Caco-2 (cell line): ENCODE measurements at regions not wholly inside any gene's neighbourhood (a gene's known extent, or its start where the extent isn't known, plus 50 kb on each side); places are given as distances from the start of the nearest gene placed in this dataset.
A peak's percentile ranks its signal among the peaks of the same experiment; 100 is the strongest.

ENCODE experiments used
- BruUV-seq: library from RNA; stranded (reverse); fragments of 400-500 nt; replicated peaks from 2 replicates; lab custom pipeline; 2021; lab: Mats Ljungman, UMichigan
- CTCF ChIA-PET: fragments of 300-600 bp; sonication (Branson Sonifier 250); formaldehyde crosslinking; loops from one replicate; lab custom pipeline; 2022; ENCODE audit warnings: antibody characterized with exemption; lab: Charles Lee
- POLR2A ChIA-PET: fragments of 300-600 bp; sonication (Branson Sonifier 250); formaldehyde crosslinking; loops from one replicate; lab custom pipeline; 2022; ENCODE audit warnings: antibody characterized with exemption; lab: Charles Lee
- DNase-seq, 2 experiments: peaks; one replicate each; pipeline versions ENCODE4 v3.0.0 to v3.0.0-alpha.2; 2020 to 2022
- H3K27me3 ChIP-seq: replicated peaks from 2 replicates; pipeline ENCODE4 v1.6.0; 2011; ENCODE audit warnings: low read length; ENCODE audit not compliant: control insufficient read depth, insufficient read depth
- H3K36me3 ChIP-seq: 2 replicates; pipeline ENCODE4 v1.5.1; 2011; ENCODE audit warnings: low read length; ENCODE audit not compliant: control insufficient read depth, insufficient read depth
- H3K4me1 ChIP-seq: fragments of 250-450 bp; sonication (Bioruptor Pico); 2 replicates; pipeline ENCODE4 v1.5.1; 2020; ENCODE audit warnings: mild to moderate bottlenecking
- H3K4me3 ChIP-seq: 2 replicates; pipeline ENCODE4 v1.5.1; 2011; ENCODE audit warnings: low read depth, mild to moderate bottlenecking, control low read depth, low read length
- H3K9me3 ChIP-seq: fragments of 250-450 bp; sonication (Bioruptor Pico); 2 replicates; pipeline ENCODE4 v1.5.1; 2020; ENCODE audit warnings: mild to moderate bottlenecking, moderate library complexity
- H3K27ac Mint-ChIP-seq: one replicate; pipeline ENCODE4 v1.8.0; 2022; ENCODE audit warnings: mixed read lengths; ENCODE audit not compliant: unreplicated experiment
- H3K27me3 Mint-ChIP-seq: one replicate; pipeline ENCODE4 v1.8.0; 2022; ENCODE audit warnings: mixed read lengths; ENCODE audit not compliant: insufficient read depth, unreplicated experiment
- H3K36me3 Mint-ChIP-seq: one replicate; pipeline ENCODE4 v1.8.0; 2022; ENCODE audit warnings: mild to moderate bottlenecking, mixed read lengths; ENCODE audit not compliant: insufficient read depth, unreplicated experiment
- H3K4me1 Mint-ChIP-seq: one replicate; pipeline ENCODE4 v1.8.0; 2022; ENCODE audit warnings: low read depth, mixed read lengths; ENCODE audit not compliant: unreplicated experiment
- H3K4me3 Mint-ChIP-seq: one replicate; pipeline ENCODE4 v1.8.0; 2022; ENCODE audit warnings: mild to moderate bottlenecking, moderate library complexity, mixed read lengths; ENCODE audit not compliant: unreplicated experiment
- H3K9me3 Mint-ChIP-seq: one replicate; pipeline ENCODE4 v1.8.0; 2022; ENCODE audit warnings: mixed read lengths; ENCODE audit not compliant: unreplicated experiment
- intact Hi-C: fragments of 100-400 bp; cut with micrococcal nuclease; formaldehyde crosslinking; loops from one replicate; pipeline ENCODE4 v1.10.0; 2022; ENCODE audit not compliant: unreplicated experiment
- TF ChIP-seq, protein P1 (sequence below), 2 experiments: fragments of 200-600 bp in 1 of 2; IDR thresholded peaks; 1 replicate in 1 of 2; 2 replicates in 1 of 2; pipeline versions ENCODE4 v1.5.1 to v1.8.0; 2011 to 2022; ENCODE audit warnings: antibody characterized with exemption in 1 of 2, control low read depth in 1 of 2, inconsistent platforms in 1 of 2, low read depth in 1 of 2, low read length in 1 of 2, mild to moderate bottlenecking in 1 of 2, moderate library complexity in 1 of 2; ENCODE audit not compliant: insufficient read depth in 1 of 2, severe bottlenecking in 1 of 2, unreplicated experiment in 1 of 2

DNA sequence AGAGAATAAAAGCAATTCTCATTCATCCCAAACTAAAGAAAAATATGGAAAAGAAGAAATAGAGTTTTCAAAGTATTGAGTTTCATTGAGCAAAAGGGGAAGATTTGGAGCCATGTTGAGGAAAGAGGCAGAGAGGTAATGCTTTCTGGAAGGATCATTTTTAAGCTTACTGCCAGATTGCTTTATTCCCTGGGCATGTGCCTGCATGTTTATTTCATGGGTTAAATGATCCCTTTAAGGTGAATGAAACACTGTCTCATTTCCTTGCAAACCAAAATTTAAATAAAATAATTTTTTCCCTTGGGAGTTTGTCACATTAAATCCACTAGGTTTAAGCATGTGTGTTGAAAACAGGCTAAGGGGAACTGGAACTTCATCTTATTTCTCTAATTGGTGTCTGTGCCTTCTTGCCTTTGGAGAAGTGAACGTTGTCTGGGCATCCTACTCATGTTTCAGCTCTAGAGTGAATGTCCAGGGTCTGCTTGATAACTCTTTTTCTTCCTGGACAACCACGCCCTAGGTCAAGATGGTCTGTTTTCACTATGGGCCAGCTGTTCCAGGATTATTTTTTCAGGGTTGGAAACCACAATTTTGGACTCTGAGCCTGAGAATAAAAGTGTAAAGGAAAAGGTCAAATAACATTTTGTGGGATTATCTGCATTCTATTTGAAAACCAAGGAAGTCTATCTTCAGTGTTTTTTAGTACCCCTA is 114.1 kb upstream of the ELL2 start:
- H3K27me3 ChIP-seq, result no peaks in the 10 kb centered on the region
- H3K36me3 ChIP-seq, result no peaks in the 10 kb centered on the region
- intact Hi-C loops, result no loop called here
- DNase-seq, result no peak
- H3K36me3 Mint-ChIP-seq, result no peaks in the 10 kb centered on the region
- peaks cover 22% of the 10 kb centered on the region for H3K4me1 Mint-ChIP-seq
- no peaks in the 10 kb centered on the region for H3K9me3 ChIP-seq
- TF ChIP-seq, protein P1, sequence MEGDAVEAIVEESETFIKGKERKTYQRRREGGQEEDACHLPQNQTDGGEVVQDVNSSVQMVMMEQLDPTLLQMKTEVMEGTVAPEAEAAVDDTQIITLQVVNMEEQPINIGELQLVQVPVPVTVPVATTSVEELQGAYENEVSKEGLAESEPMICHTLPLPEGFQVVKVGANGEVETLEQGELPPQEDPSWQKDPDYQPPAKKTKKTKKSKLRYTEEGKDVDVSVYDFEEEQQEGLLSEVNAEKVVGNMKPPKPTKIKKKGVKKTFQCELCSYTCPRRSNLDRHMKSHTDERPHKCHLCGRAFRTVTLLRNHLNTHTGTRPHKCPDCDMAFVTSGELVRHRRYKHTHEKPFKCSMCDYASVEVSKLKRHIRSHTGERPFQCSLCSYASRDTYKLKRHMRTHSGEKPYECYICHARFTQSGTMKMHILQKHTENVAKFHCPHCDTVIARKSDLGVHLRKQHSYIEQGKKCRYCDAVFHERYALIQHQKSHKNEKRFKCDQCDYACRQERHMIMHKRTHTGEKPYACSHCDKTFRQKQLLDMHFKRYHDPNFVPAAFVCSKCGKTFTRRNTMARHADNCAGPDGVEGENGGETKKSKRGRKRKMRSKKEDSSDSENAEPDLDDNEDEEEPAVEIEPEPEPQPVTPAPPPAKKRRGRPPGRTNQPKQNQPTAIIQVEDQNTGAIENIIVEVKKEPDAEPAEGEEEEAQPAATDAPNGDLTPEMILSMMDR (IDR thresholded peaks at IDR 0.05; ENCODE audit: insufficient read depth in 1 of 2, low read depth in 1 of 2, low read length in 1 of 2, severe bottlenecking in 1 of 2, unreplicated experiment in 1 of 2), result no peak
- no peaks in the 10 kb centered on the region for H3K9me3 Mint-ChIP-seq
- H3K27ac Mint-ChIP-seq, result no peak overlapping the region
- CTCF ChIA-PET, result no interaction called here
- H3K27me3 Mint-ChIP-seq, result no peaks in the 10 kb centered on the region
- no TSS peak for BruUV-seq
- H3K4me3 ChIP-seq, result no peak overlapping the region
- peaks cover 16% of the 10 kb centered on the region for H3K4me1 ChIP-seq
- POLR2A ChIA-PET, result no interaction called here
- H3K4me3 Mint-ChIP-seq, result no peak overlapping the region

DNA sequence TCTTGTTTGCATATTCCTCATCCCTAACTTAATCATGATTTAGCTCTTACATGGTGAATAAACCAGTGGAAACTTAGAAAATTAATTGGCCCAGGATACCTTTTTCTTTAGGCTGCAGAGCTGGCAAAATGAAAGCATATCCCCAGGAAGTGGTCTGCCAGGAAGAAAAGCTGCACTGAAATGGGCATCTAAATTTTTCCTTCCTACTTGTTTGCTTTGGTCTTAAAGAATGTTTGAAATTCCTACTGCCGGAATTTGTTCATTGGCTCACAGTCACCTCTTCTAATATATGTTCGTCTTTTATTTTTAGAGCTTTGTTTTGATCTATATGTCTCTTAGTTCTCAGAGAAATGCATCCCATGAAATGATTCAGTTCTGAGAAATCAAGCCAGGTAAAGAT is 113.2 kb upstream of the ELL2 start:
- no TSS peak for BruUV-seq
- no peak overlapping the region for H3K27ac Mint-ChIP-seq
- ChIA-PET CTCF (no interaction called here), POLR2A (no interaction called here)
- no peaks in the 10 kb centered on the region for H3K27me3 Mint-ChIP-seq
- intact Hi-C loops, result loop anchor here (5.0 kb wide), 1 partner anchor 262 kb away; no protein-coding TSS in a partner anchor
- Histone ChIP-seq H3K36me3 (no peaks in the 10 kb centered on the region), H3K9me3 (no peaks in the 10 kb centered on the region), H3K4me1 (peaks cover 16% of the 10 kb centered on the region), H3K4me3 (no peak overlapping the region), H3K27me3 (no peaks in the 10 kb centered on the region)
- H3K36me3 Mint-ChIP-seq, result no peaks in the 10 kb centered on the region
- H3K4me1 Mint-ChIP-seq, result peaks cover 25% of the 10 kb centered on the region
- TF ChIP-seq, protein P1 (IDR thresholded peaks at IDR 0.05; ENCODE audit: insufficient read depth in 1 of 2, low read depth in 1 of 2, low read length in 1 of 2, severe bottlenecking in 1 of 2, unreplicated experiment in 1 of 2), result no peak
- H3K4me3 Mint-ChIP-seq, result peak overlapping the region; percentile 42
- no peaks in the 10 kb centered on the region for H3K9me3 Mint-ChIP-seq
- no peak for DNase-seq

DNA sequence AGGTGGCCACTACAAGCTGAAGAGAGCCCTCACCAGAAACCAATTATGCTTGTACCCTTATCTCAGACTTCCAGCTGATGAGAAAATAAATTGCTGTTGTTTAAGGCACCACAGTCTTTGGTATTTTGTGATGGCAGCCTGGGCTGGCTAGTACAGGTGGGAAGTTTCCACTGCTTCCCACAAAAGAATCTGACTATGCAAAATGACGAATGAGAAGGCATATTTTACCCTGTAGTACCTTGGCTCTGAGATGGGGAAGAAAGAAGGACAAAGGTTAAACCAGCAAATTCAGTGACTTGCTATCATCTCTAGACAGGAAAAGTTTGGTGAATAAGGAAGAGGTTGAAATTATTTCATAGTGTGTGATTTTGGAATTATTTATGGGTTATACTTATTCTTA is 112.8 kb upstream of the ELL2 start:
- no peaks in the 10 kb centered on the region for H3K9me3 ChIP-seq
- no peaks in the 10 kb centered on the region for H3K36me3 Mint-ChIP-seq
- POLR2A ChIA-PET, result no interaction called here
- no peak overlapping the region for H3K4me3 ChIP-seq
- CTCF ChIA-PET, result no interaction called here
- intact Hi-C loops, result loop anchor here (5.0 kb wide), 1 partner anchor 263 kb away; no protein-coding TSS in a partner anchor
- no peaks in the 10 kb centered on the region for H3K27me3 Mint-ChIP-seq
- H3K36me3 ChIP-seq, result no peaks in the 10 kb centered on the region
- H3K9me3 Mint-ChIP-seq, result no peaks in the 10 kb centered on the region
- peaks cover 25% of the 10 kb centered on the region for H3K4me1 Mint-ChIP-seq
- no TSS peak for BruUV-seq
- DNase-seq, result no peak
- H3K4me1 ChIP-seq, result peaks cover 16% of the 10 kb centered on the region
- TF ChIP-seq, protein P1 (IDR thresholded peaks at IDR 0.05; ENCODE audit: insufficient read depth in 1 of 2, low read depth in 1 of 2, low read length in 1 of 2, severe bottlenecking in 1 of 2, unreplicated experiment in 1 of 2), result no peak
- no peaks in the 10 kb centered on the region for H3K27me3 ChIP-seq
- H3K4me3 Mint-ChIP-seq, result no peak overlapping the region
- no peak overlapping the region for H3K27ac Mint-ChIP-seq
